CD14-positive monocyte (primary cell): ENCODE measurements at regions not wholly inside any gene's neighbourhood (a gene's known extent, or its start where the extent isn't known, plus 50 kb on each side); places are given as distances from the start of the nearest gene placed in this dataset.

ENCODE experiments used
- DNase-seq, 3 donors: peaks; one replicate each; pipeline ENCODE4 v3.0.0-alpha.2; 2011 to 2022
- H2AFZ ChIP-seq: 2 replicates; pipeline ENCODE4 v1.6.0; 2012; ENCODE audit warnings: mild to moderate bottlenecking, low read depth, low read length, inconsistent platforms; ENCODE audit not compliant: insufficient read depth, poor library complexity, severe bottlenecking
- H3K27ac ChIP-seq, 2 donors: 1 replicate in 1 of 2; 2 replicates in 1 of 2; pipeline ENCODE4 v1.5.1; 2012 to 2013; ENCODE audit warnings: low read length in 2 of 2, control low read depth in 1 of 2, inconsistent platforms in 1 of 2, low read depth in 1 of 2, mild to moderate bottlenecking in 1 of 2
- H3K27me3 ChIP-seq, 2 donors: one replicate each; pipeline versions ENCODE4 v1.6.0 to v1.6.1; 2011 to 2013; ENCODE audit warnings: low read length in 2 of 2; ENCODE audit not compliant: control insufficient read depth in 2 of 2, insufficient read depth in 2 of 2
- H3K36me3 ChIP-seq, 2 donors: replicated peaks in 1 of 2; 1 replicate in 1 of 2; 2 replicates in 1 of 2; pipeline versions ENCODE4 v1.5.1 to v1.6.1; 2012 to 2013; ENCODE audit warnings: low read length in 2 of 2, control low read depth in 1 of 2, inconsistent platforms in 1 of 2, mild to moderate bottlenecking in 1 of 2; ENCODE audit not compliant: insufficient read depth in 2 of 2, control insufficient read depth in 1 of 2
- H3K4me1 ChIP-seq, 2 donors: 1 replicate in 1 of 2; 2 replicates in 1 of 2; pipeline versions ENCODE4 v1.5.1 to v1.6.1; 2012 to 2013; ENCODE audit warnings: low read length in 2 of 2, control low read depth in 1 of 2, inconsistent platforms in 1 of 2, mild to moderate bottlenecking in 1 of 2, moderate library complexity in 1 of 2; ENCODE audit not compliant: insufficient read depth in 2 of 2, control insufficient read depth in 1 of 2
- H3K4me2 ChIP-seq: replicated peaks from 2 replicates; pipeline ENCODE3; 2012; ENCODE audit warnings: low read length, moderate library complexity, mild to moderate bottlenecking; ENCODE audit not compliant: poor library complexity, severe bottlenecking; ENCODE audit errors: extremely low read depth
- H3K4me3 ChIP-seq, 3 experiments: fragments of 200-600 bp in 1 of 3; sonication (generic) in 1 of 3; replicated peaks in 1 of 3; 1 replicate in 2 of 3; 2 replicates in 1 of 3; pipeline ENCODE4 v1.5.1; 2011 to 2013; ENCODE audit warnings: low read length in 3 of 3, mild to moderate bottlenecking in 3 of 3, control low read depth in 2 of 3, low read depth in 2 of 3, inconsistent platforms in 1 of 3, moderate library complexity in 1 of 3
- H3K79me2 ChIP-seq: 2 replicates; pipeline ENCODE4 v1.6.0; 2012; ENCODE audit warnings: mild to moderate bottlenecking, control low read depth, inconsistent platforms, low read length, moderate library complexity; ENCODE audit not compliant: insufficient read depth
- H3K9ac ChIP-seq: 2 replicates; pipeline ENCODE4 v1.6.0; 2017; ENCODE audit warnings: low read length, mild to moderate bottlenecking; ENCODE audit not compliant: insufficient read depth, poor library complexity, severe bottlenecking
- H3K9me3 ChIP-seq, 2 donors: replicated peaks in 1 of 2; 1 replicate in 1 of 2; 2 replicates in 1 of 2; pipeline versions ENCODE4 v1.5.1 to v1.6.1; 2012 to 2013; ENCODE audit warnings: low read length in 2 of 2, control low read depth in 1 of 2; ENCODE audit not compliant: control insufficient read depth in 1 of 2, insufficient read depth in 1 of 2
- H4K20me1 ChIP-seq: 2 replicates; pipeline ENCODE4 v1.6.0; 2012; ENCODE audit warnings: mild to moderate bottlenecking, low read length, control low read depth, moderate library complexity; ENCODE audit not compliant: insufficient read depth
- H3K27ac Mint-ChIP-seq, 7 donors: one replicate each; pipeline ENCODE4 v1.8.0; 2020; ENCODE audit warnings: mild to moderate bottlenecking in 7 of 7, mixed read lengths in 7 of 7, moderate library complexity in 6 of 7, inconsistent platforms in 2 of 7
- H3K27me3 Mint-ChIP-seq, 3 donors: one replicate each; pipeline ENCODE4 v1.8.0; 2021 to 2022; ENCODE audit warnings: low read depth in 3 of 3, mild to moderate bottlenecking in 3 of 3, mixed read lengths in 3 of 3, moderate library complexity in 3 of 3, inconsistent platforms in 1 of 3
- H3K36me3 Mint-ChIP-seq, 2 donors: one replicate each; pipeline ENCODE4 v1.8.0; 2020; ENCODE audit warnings: mixed read lengths in 2 of 2, inconsistent platforms in 1 of 2, mild to moderate bottlenecking in 1 of 2
- H3K4me1 Mint-ChIP-seq: one replicate; pipeline ENCODE4 v1.8.0; 2020; ENCODE audit warnings: mild to moderate bottlenecking, mixed read lengths
- H3K4me3 Mint-ChIP-seq, 2 donors: one replicate each; pipeline ENCODE4 v1.8.0; 2020; ENCODE audit warnings: mild to moderate bottlenecking in 2 of 2, mixed read lengths in 2 of 2, moderate library complexity in 1 of 2
- H3K9me3 Mint-ChIP-seq, 7 donors: one replicate each; pipeline ENCODE4 v1.8.0; 2020 to 2022; ENCODE audit warnings: mixed read lengths in 7 of 7, mild to moderate bottlenecking in 6 of 7, moderate library complexity in 6 of 7, inconsistent platforms in 2 of 7
- CTCF ChIP-seq: fragments of 200-600 bp; IDR thresholded peaks from one replicate; pipeline ENCODE4 v1.8.0; 2022; ENCODE audit warnings: antibody characterized with exemption, mild to moderate bottlenecking
- WGBS: methylation state at CpG from one replicate; pipeline ENCODE4 v1.1.5; 2013; ENCODE audit warnings: missing lambda C conversion rate; ENCODE audit not compliant: insufficient coverage; 5-methylcytosine and 5-hydroxymethylcytosine counted together
- intact Hi-C, 2 donors: fragments of 100-400 bp; cut with micrococcal nuclease; formaldehyde crosslinking; loops; one replicate each; pipeline versions ENCODE4 v1.15.0 to v1.15.1; 2023

- no peak for DNase-seq
- Histone ChIP-seq H2AFZ (no peak overlapping the region), H3K4me1 (no peaks in the 10 kb centered on the region), H3K27me3 (no peaks in the 10 kb centered on the region), H3K4me2 (no peak overlapping the region), H4K20me1 (no peaks in the 10 kb centered on the region), H3K27ac (no peak overlapping the region), H3K36me3 (no peaks in the 10 kb centered on the region), H3K9ac (no peak overlapping the region), H3K79me2 (no peaks in the 10 kb centered on the region), H3K4me3 (no peak overlapping the region), H3K9me3 (peaks cover 0 to 3% of the 10 kb centered on the region in 2 donors)
- no peaks in the 10 kb centered on the region for H3K27me3 Mint-ChIP-seq
- H3K27ac Mint-ChIP-seq = no peak overlapping the region
- WGBS = 80% methylated on average over 1 of the region's 1 CpG
- no peaks in the 10 kb centered on the region for H3K36me3 Mint-ChIP-seq
- TF ChIP-seq CTCF = no peak
- intact Hi-C loops = no loop called here
- peaks cover 0 to 13% (median 4%) of the 10 kb centered on the region in 7 donors for H3K9me3 Mint-ChIP-seq
- H3K4me1 Mint-ChIP-seq = no peaks in the 10 kb centered on the region
- no peak overlapping the region for H3K4me3 Mint-ChIP-seq
These were observed 519.4 kb downstream of the TDRD15 start for GRCh38 chr2:21643180-21643579.

- Histone ChIP-seq H3K36me3 (no peaks in the 10 kb centered on the region), H3K9me3 (peaks cover 0 to 3% of the 10 kb centered on the region in 2 donors), H3K4me1 (no peaks in the 10 kb centered on the region), H3K9ac (no peak overlapping the region), H3K27ac (no peak overlapping the region), H4K20me1 (no peaks in the 10 kb centered on the region), H3K4me2 (no peak overlapping the region), H3K79me2 (no peaks in the 10 kb centered on the region), H3K27me3 (no peaks in the 10 kb centered on the region), H2AFZ (no peak overlapping the region), H3K4me3 (no peak overlapping the region)
- Mint-ChIP-seq H3K27me3 (peaks cover 0 to 2% (median 0%) of the 10 kb centered on the region in 3 donors), H3K36me3 (no peaks in the 10 kb centered on the region), H3K4me1 (no peaks in the 10 kb centered on the region), H3K9me3 (peaks cover 0 to 16% (median 4%) of the 10 kb centered on the region in 7 donors), H3K27ac (no peak overlapping the region), H3K4me3 (no peak overlapping the region)
- TF ChIP-seq CTCF = no peak
- intact Hi-C loops = no loop called here
- WGBS = no CpG with 5 or more reads among the region's 1 CpG
- no peak for DNase-seq
These were observed 520.5 kb downstream of the TDRD15 start for GRCh38 chr2:21644266-21644665.
